Activated CD4-positive, alpha-beta T cell treated with anti-CD3 and anti-CD28 coated beads, Interleukin-2, amount 50 U/mL, for 48 hours (primary cell): ENCODE measurements at regions not wholly inside any gene's neighbourhood (a gene's known extent, or its start where the extent isn't known, plus 50 kb on each side); places are given as distances from the start of the nearest gene placed in this dataset.

Experiments
- DNase-seq, 2 experiments: peaks; one replicate each; pipeline ENCODE4 v3.0.0-alpha.2; 2020

DNA sequence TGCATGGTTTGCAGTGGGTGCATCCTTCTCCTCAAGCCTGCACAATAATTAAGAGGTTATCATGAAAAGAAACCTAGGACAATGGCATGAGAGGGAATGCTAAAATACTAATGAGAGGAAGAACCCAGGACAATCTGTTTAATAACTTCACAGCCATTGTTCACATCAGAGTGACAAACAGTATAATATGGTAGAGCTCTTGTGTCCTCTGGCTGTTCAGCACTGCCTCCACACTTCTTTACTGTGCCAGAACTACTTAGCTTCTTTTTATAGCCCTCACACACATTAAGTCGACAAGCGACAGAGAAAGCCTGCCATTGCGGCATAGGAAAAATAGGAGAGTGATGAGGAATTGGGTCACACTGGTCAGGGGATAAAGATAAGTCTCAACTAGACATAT lies 65.0 kb upstream of the MEIS2 start:
- DNase-seq: no peak

GRCh38 chr15:37166402-37166801 lies 66.1 kb upstream of the MEIS2 start:
- DNase-seq: no peak

GRCh38 chr15:37181339-37181738 lies 81.0 kb upstream of the MEIS2 start:
- DNase-seq: no peak

- no peak for DNase-seq
Measured at GRCh38 chr15:37199545-37199944, 99.2 kb upstream of the MEIS2 start.

GRCh38 chr15:37203050-37203449 lies 102.7 kb upstream of the MEIS2 start:
- DNase-seq: no peak

DNA sequence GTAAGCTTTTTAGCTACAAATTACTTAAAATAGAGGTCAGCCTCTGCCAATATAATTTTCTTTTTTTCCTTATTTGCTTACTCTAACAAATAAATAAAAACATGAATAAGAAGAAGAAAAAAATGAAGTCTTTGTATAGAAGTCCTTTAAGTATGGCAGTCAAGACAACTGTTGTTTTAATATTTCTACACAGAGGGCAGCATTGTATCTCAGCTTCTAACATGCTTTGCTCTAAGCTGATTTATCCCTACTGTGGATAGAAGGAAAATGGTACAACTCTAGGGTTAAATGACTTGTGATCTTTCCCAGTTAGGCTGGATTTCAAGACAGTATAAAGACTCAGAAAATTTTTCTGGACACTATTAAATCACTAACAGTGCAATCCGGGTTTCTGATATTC lies 104.3 kb upstream of the MEIS2 start:
- no peak for DNase-seq

DNA sequence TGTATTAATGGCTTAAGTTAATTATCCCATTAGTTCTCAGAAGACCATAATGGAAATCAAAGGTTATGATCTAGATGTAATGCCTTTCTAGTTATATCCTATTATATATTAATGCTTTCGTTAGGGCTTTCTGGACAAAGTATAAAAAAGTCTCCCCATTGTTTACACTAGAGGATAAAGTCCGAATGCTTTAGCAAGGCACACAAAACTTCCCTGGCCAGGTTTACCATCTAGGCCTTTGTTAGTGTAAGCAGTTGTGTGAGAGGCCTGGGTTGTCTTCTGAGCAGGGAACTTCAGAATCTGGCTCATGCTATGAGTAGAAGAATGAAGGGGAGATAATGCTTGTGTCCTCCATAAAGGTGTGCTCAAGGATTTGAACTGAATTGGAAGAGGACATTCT lies 106.3 kb upstream of the MEIS2 start:
- DNase-seq: no peak

GRCh38 chr15:37208146-37209040 lies 108.0 kb upstream of the MEIS2 start:
- no peak for DNase-seq

- no peak for DNase-seq
Measured at GRCh38 chr15:37209041-37209363, 108.7 kb upstream of the MEIS2 start.

- no peak for DNase-seq
Measured at GRCh38 chr15:37217567-37217966, 117.2 kb upstream of the MEIS2 start.

DNA sequence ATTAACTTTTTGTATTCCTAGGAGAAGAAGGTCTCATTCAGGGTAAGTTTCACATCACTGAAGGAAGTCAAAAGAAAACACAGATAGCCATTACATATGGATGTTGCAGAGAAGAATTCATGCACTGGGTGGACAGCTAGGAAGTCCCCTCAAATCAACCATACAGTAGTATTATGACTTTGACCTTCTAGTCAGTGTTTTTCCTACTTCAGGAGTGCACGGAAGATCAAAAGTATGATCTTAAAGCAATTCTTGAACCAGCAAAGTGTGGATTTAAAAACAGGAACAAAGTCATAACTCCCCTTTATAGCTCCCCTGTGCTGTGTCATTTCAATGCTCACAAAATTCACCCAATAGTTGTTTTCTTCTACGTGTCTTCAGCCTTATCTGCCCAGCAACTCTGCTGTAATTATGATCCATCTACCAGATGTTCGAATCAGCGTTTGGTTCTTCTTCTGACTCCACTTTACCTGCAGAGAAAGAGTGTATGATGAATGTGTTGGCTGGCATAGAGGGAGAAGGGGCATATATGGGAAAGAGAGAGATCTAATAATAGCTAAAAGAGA lies 118.1 kb upstream of the MEIS2 start:
- DNase-seq: no peak

DNA sequence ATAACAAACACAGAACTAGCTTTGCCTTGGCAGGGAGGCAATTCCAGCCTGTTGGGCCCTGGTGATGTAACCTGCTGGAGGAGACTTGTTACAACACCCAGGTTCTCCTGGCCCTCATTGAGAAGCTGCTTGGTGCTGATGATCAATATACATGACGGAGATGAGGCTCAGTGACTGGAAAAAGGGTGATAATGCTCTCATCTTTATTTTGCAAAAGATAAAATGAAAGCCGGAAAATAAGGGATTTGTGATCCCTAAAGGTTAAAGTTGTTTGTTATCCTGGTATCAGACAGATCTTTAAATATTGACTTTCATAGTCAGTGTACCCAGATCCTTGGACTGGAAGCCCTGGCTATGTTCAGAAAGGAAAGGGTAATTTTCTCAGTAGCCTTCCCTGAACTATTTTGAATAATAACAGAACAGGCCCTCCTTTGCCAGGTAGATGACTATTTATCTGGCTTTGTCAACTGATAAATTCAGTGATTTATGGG lies 118.9 kb upstream of the MEIS2 start:
- DNase-seq: no peak

- DNase-seq: no peak
Measured at GRCh38 chr15:37220949-37221670, 120.8 kb upstream of the MEIS2 start.

DNA sequence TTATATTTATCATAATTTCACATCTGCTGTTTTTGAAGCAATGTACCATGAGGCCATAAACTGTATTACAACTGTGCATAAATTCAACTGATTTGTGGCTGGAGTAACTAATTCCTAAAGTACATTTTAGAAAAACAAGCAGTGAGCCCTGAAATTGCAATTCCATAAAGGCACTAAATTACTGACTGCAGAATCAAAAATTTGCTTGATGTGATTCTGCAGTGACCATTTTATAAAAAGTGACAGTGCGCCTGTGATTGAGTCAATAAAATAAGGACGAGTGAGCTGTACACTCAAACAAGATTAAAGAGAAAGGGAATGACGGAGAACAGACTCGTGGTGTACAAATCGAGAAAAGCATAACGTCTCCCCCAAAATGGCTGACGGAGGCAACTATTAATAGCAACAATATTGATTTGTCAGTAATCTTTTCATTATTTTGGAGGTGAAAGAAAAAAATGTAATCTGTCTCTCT lies 121.4 kb upstream of the MEIS2 start:
- DNase-seq: no peak

GRCh38 chr15:37223089-37223488 lies 122.7 kb upstream of the MEIS2 start:
- DNase-seq: no peak

GRCh38 chr15:37229855-37230619 lies 129.7 kb upstream of the MEIS2 start:
- DNase-seq: no peak

- DNase-seq: no peak
Measured at GRCh38 chr15:37245358-37245757, 145.0 kb upstream of the MEIS2 start.

DNA sequence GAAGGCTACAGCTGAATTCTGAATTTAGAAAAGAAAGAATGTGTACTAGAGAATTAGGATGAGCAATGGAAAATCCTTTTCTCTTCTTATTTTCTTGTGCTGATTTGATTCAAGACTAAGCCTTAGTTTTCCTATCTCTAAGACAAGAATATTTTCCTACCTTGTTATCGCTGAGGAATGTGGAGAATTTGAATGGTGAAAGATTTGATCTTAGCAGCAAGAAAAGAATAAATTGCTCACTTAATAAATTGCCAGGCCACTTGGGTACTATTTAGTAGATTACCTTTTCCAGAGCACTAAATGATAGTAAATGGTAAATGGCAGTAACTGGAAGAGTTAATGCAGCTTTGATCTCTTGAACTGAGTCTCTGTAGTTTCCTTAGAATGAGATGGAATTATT lies 145.7 kb upstream of the MEIS2 start:
- no peak for DNase-seq

DNA sequence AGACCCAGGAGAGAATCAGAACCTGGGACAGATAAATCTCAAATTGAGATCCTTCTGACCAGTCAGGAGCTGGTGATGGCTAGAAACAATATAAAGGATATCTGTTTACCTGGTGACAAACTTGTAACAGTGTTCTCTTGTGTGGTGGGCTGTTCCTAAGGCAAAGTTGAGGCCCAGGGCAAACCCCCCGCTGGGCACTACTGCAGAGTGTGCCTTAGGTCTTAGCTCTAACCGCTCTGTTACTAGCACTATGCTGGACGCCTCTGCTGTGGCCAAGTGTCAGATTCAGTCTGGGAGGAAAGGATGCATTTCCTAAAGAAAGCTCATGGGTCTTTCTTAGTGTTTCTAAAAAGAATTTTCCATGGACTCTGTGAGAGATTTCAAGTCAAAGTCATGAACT lies 146.5 kb upstream of the MEIS2 start:
- DNase-seq: no peak

- DNase-seq: no peak
Measured at GRCh38 chr15:37249249-37249648, 148.9 kb upstream of the MEIS2 start.

- no peak for DNase-seq
Measured at GRCh38 chr15:37252530-37252929, 152.2 kb upstream of the MEIS2 start.

GRCh38 chr15:37253877-37254276 lies 153.5 kb upstream of the MEIS2 start:
- DNase-seq: no peak

GRCh38 chr15:37260255-37260654 lies 159.9 kb upstream of the MEIS2 start:
- no peak for DNase-seq
